ENCODE measurements at regions not wholly inside any gene's neighbourhood (a gene's known extent, or its start where the extent isn't known, plus 50 kb on each side); places are given as distances from the start of the nearest gene placed in this dataset.
"Not testable (repeated sequence)": the region's sequence is repeated elsewhere in the genome, so short reads cannot be mapped to it uniquely, and the experiment has no call there.

GRCh38 chr1:21381354-21381753 lies 58.6 kb upstream of the NBPF3 start:
- TF ChIP-seq CSDC2 (CRISPR knock-in tag; IDR thresholded peaks at IDR 0.05), result no peak
- no peak for TF ChIP-seq TSHZ2 (CRISPR knock-in tag; IDR thresholded peaks at IDR 0.05)
- no peak for TF ChIP-seq POU6F1 (CRISPR knock-in tag; IDR thresholded peaks at IDR 0.05; ENCODE audit: borderline replicate concordance, low read depth)
- no peak for TF ChIP-seq ZC3H10 (CRISPR knock-in tag; IDR thresholded peaks at IDR 0.05)
- no peak for TF ChIP-seq PPARA (CRISPR knock-in tag; IDR thresholded peaks at IDR 0.05; ENCODE audit: borderline replicate concordance)
- TF ChIP-seq TCF4 (CRISPR knock-in tag; IDR thresholded peaks at IDR 0.05; ENCODE audit: borderline replicate concordance), result no peak
- TF ChIP-seq TOX (CRISPR knock-in tag; IDR thresholded peaks at IDR 0.05; ENCODE audit: borderline replicate concordance), result no peak
- TF ChIP-seq ISL1 (CRISPR knock-in tag; IDR thresholded peaks at IDR 0.05), result no peak
- TF ChIP-seq ZNF565 (CRISPR knock-in tag; conservative IDR thresholded peaks at IDR 0.05; ENCODE audit: low read depth), result no peak
- no peak for TF ChIP-seq CSRNP3 (CRISPR knock-in tag; IDR thresholded peaks at IDR 0.05)
- no peak for TF ChIP-seq SNAI2 (CRISPR knock-in tag; IDR thresholded peaks at IDR 0.05)
- no peak for TF ChIP-seq ZNF8 (CRISPR knock-in tag; IDR thresholded peaks at IDR 0.05)
- no peak for TF ChIP-seq ZFP30 (CRISPR knock-in tag; IDR thresholded peaks at IDR 0.05)
- ATAC-seq, result 0 out of 3 replicates have a peak, but pooled peaks have one; percentile 33

- not testable (repeated sequence) for ATAC-seq
These were observed 59.8 kb upstream of the NBPF3 start for GRCh38 chr1:21380147-21380546.

GRCh38 chr1:21379571-21379970 lies 60.4 kb upstream of the NBPF3 start:
- TF ChIP-seq SNAI2 (CRISPR knock-in tag; IDR thresholded peaks at IDR 0.05), result no peak
- TF ChIP-seq CSDC2 (CRISPR knock-in tag; IDR thresholded peaks at IDR 0.05), result no peak
- no peak for ATAC-seq

- no peak for TF ChIP-seq GLIS3 (CRISPR knock-in tag; IDR thresholded peaks at IDR 0.05)
- no peak for TF ChIP-seq PPARA (CRISPR knock-in tag; IDR thresholded peaks at IDR 0.05; ENCODE audit: borderline replicate concordance)
- TF ChIP-seq CSRNP3 (CRISPR knock-in tag; IDR thresholded peaks at IDR 0.05), result no peak
- no peak for TF ChIP-seq BACH2 (CRISPR knock-in tag; IDR thresholded peaks at IDR 0.05; ENCODE audit: borderline replicate concordance)
- ATAC-seq, result no peak
These were observed 61.0 kb upstream of the NBPF3 start for GRCh38 chr1:21378705-21379494.

GRCh38 chr1:21372383-21372782 lies 67.6 kb upstream of the NBPF3 start:
- no peak for ATAC-seq
- no peak for TF ChIP-seq CSRNP3 (CRISPR knock-in tag; IDR thresholded peaks at IDR 0.05)
- no peak for TF ChIP-seq TCF4 (CRISPR knock-in tag; IDR thresholded peaks at IDR 0.05; ENCODE audit: borderline replicate concordance)
- no peak for TF ChIP-seq OSR1 (CRISPR knock-in tag; IDR thresholded peaks at IDR 0.05)
- TF ChIP-seq CSDC2 (CRISPR knock-in tag; IDR thresholded peaks at IDR 0.05), result no peak
- no peak for TF ChIP-seq ZNF70 (CRISPR knock-in tag; IDR thresholded peaks at IDR 0.05)
- no peak for TF ChIP-seq ZC3H10 (CRISPR knock-in tag; IDR thresholded peaks at IDR 0.05)
- TF ChIP-seq SNAI2 (CRISPR knock-in tag; IDR thresholded peaks at IDR 0.05), result no peak
- no peak for TF ChIP-seq PPARA (CRISPR knock-in tag; IDR thresholded peaks at IDR 0.05; ENCODE audit: borderline replicate concordance)
- TF ChIP-seq ZFP30 (CRISPR knock-in tag; IDR thresholded peaks at IDR 0.05), result no peak

Data from SK-N-SH treated with all-trans-retinoic acid at 6 μM for 48 hours (cell line).